Naive B cell (primary cell): ENCODE measurements at regions not wholly inside any gene's neighbourhood (a gene's known extent, or its start where the extent isn't known, plus 50 kb on each side); places are given as distances from the start of the nearest gene placed in this dataset.
A peak's percentile ranks its signal among the peaks of the same experiment; 100 is the strongest.

Source experiments
- ATAC-seq, 2 donors: fragments of 150-1000 bp; cut with Tn5 transposase; 2 replicates each; pipeline ENCODE4 v1.10.0; 2021; ENCODE audit warnings: low read depth in 2 of 2, mild to moderate bottlenecking in 2 of 2, moderate library complexity in 2 of 2
- DNase-seq: peaks from one replicate; pipeline ENCODE4 v3.0.0; 2022
- H3K27ac Mint-ChIP-seq, 6 donors: one replicate each; pipeline ENCODE4 v1.8.0; 2020 to 2022; ENCODE audit warnings: mild to moderate bottlenecking in 6 of 6, mixed read lengths in 6 of 6, moderate library complexity in 5 of 6, inconsistent platforms in 2 of 6
- H3K27me3 Mint-ChIP-seq, 3 donors: one replicate each; pipeline ENCODE4 v1.8.0; 2021 to 2022; ENCODE audit warnings: mixed read lengths in 3 of 3, mild to moderate bottlenecking in 1 of 3
- H3K36me3 Mint-ChIP-seq, 2 donors: one replicate each; pipeline ENCODE4 v1.8.0; 2020 to 2022; ENCODE audit warnings: mixed read lengths in 2 of 2, inconsistent platforms in 1 of 2, mild to moderate bottlenecking in 1 of 2
- H3K4me1 Mint-ChIP-seq, 3 donors: one replicate each; pipeline ENCODE4 v1.8.0; 2020 to 2022; ENCODE audit warnings: mixed read lengths in 3 of 3, inconsistent platforms in 1 of 3, mild to moderate bottlenecking in 1 of 3, moderate library complexity in 1 of 3
- H3K4me3 Mint-ChIP-seq, 8 donors: one replicate each; pipeline ENCODE4 v1.8.0; 2020 to 2022; ENCODE audit warnings: mild to moderate bottlenecking in 8 of 8, mixed read lengths in 8 of 8, moderate library complexity in 8 of 8, inconsistent platforms in 2 of 8
- H3K9me3 Mint-ChIP-seq, 7 donors: one replicate each; pipeline ENCODE4 v1.8.0; 2020 to 2022; ENCODE audit warnings: mixed read lengths in 7 of 7, mild to moderate bottlenecking in 5 of 7, inconsistent platforms in 2 of 7, moderate library complexity in 1 of 7

- H3K4me3 Mint-ChIP-seq, result no peak overlapping the region
Measured at GRCh38 chr3:176009256-176009655, 1150.1 kb downstream of the NAALADL2 start.

GRCh38 chr3:176005564-176005963 is 1146.4 kb downstream of the NAALADL2 start:
- H3K9me3 Mint-ChIP-seq, result peaks cover 0 to 7% (median 0%) of the 10 kb centered on the region in 7 donors
- DNase-seq, result no peak
- no peaks in the 10 kb centered on the region for H3K36me3 Mint-ChIP-seq
- H3K4me1 Mint-ChIP-seq, result no peaks in the 10 kb centered on the region
- H3K27me3 Mint-ChIP-seq, result no peaks in the 10 kb centered on the region
- no peak overlapping the region for H3K4me3 Mint-ChIP-seq
- H3K27ac Mint-ChIP-seq, result no peak overlapping the region
- no peak for ATAC-seq

More at GRCh38 chr3:176009256-176009655, 1150.1 kb downstream of the NAALADL2 start:
- no peaks in the 10 kb centered on the region for H3K27me3 Mint-ChIP-seq
- no peak for ATAC-seq
- H3K4me1 Mint-ChIP-seq, result no peaks in the 10 kb centered on the region
- H3K9me3 Mint-ChIP-seq, result peaks cover 0 to 7% (median 2%) of the 10 kb centered on the region in 7 donors
- H3K36me3 Mint-ChIP-seq, result no peaks in the 10 kb centered on the region
- no peak for DNase-seq
- no peak overlapping the region for H3K27ac Mint-ChIP-seq

GRCh38 chr3:175989161-175989560 is 1130.0 kb downstream of the NAALADL2 start:
- ATAC-seq (no peak), DNase-seq (no peak)
- Mint-ChIP-seq H3K27me3 (no peaks in the 10 kb centered on the region), H3K9me3 (peaks cover 2 to 17% (median 7%) of the 10 kb centered on the region in 7 donors), H3K36me3 (no peaks in the 10 kb centered on the region), H3K4me3 (no peak overlapping the region), H3K4me1 (no peaks in the 10 kb centered on the region), H3K27ac (no peak overlapping the region)

GRCh38 chr3:175988401-175988800 is 1129.3 kb downstream of the NAALADL2 start:
- Mint-ChIP-seq H3K27ac (no peak overlapping the region), H3K9me3 (peaks cover 0 to 17% (median 7%) of the 10 kb centered on the region in 7 donors), H3K27me3 (no peaks in the 10 kb centered on the region), H3K4me3 (no peak overlapping the region), H3K36me3 (no peaks in the 10 kb centered on the region), H3K4me1 (no peaks in the 10 kb centered on the region)
- ATAC-seq, result no peak
- DNase-seq, result no peak

- H3K9me3 Mint-ChIP-seq, result peaks cover 0 to 17% (median 8%) of the 10 kb centered on the region in 7 donors
- no peaks in the 10 kb centered on the region for H3K27me3 Mint-ChIP-seq
- no peaks in the 10 kb centered on the region for H3K4me1 Mint-ChIP-seq
- H3K36me3 Mint-ChIP-seq, result no peaks in the 10 kb centered on the region
- ATAC-seq (no peak), DNase-seq (no peak)
- H3K27ac Mint-ChIP-seq, result no peak overlapping the region
- no peak overlapping the region for H3K4me3 Mint-ChIP-seq
Measured at GRCh38 chr3:175985781-175986180, 1126.6 kb downstream of the NAALADL2 start.

- no peaks in the 10 kb centered on the region for H3K36me3 Mint-ChIP-seq
- no peak overlapping the region for H3K27ac Mint-ChIP-seq
- DNase-seq (no peak), ATAC-seq (no peak)
- H3K4me3 Mint-ChIP-seq, result no peak overlapping the region
- no peaks in the 10 kb centered on the region for H3K4me1 Mint-ChIP-seq
- peaks cover 2 to 17% (median 8%) of the 10 kb centered on the region in 7 donors for H3K9me3 Mint-ChIP-seq
- no peaks in the 10 kb centered on the region for H3K27me3 Mint-ChIP-seq
Measured at GRCh38 chr3:175983379-175983778, 1124.2 kb downstream of the NAALADL2 start.

- Mint-ChIP-seq H3K9me3 (peaks cover 3 to 18% (median 11%) of the 10 kb centered on the region in 7 donors), H3K27me3 (no peaks in the 10 kb centered on the region), H3K4me1 (no peaks in the 10 kb centered on the region), H3K4me3 (no peak overlapping the region), H3K36me3 (no peaks in the 10 kb centered on the region), H3K27ac (no peak overlapping the region)
- ATAC-seq (no peak), DNase-seq (no peak)
Measured at GRCh38 chr3:175980486-175981090, 1121.5 kb downstream of the NAALADL2 start.

GRCh38 chr3:175977968-175978752 is 1119.0 kb downstream of the NAALADL2 start:
- DNase-seq (no peak), ATAC-seq (no peak)
- H3K27ac Mint-ChIP-seq, result no peak overlapping the region
- no peak overlapping the region for H3K4me3 Mint-ChIP-seq
- H3K4me1 Mint-ChIP-seq, result no peaks in the 10 kb centered on the region
- no peaks in the 10 kb centered on the region for H3K36me3 Mint-ChIP-seq
- peaks cover 0 to 14% (median 11%) of the 10 kb centered on the region in 7 donors for H3K9me3 Mint-ChIP-seq
- H3K27me3 Mint-ChIP-seq, result no peaks in the 10 kb centered on the region

- no peaks in the 10 kb centered on the region for H3K36me3 Mint-ChIP-seq
- H3K9me3 Mint-ChIP-seq, result peaks cover 0 to 31% (median 12%) of the 10 kb centered on the region in 7 donors
- no peak overlapping the region for H3K27ac Mint-ChIP-seq
- no peak overlapping the region for H3K4me3 Mint-ChIP-seq
- H3K27me3 Mint-ChIP-seq, result no peaks in the 10 kb centered on the region
- ATAC-seq (no peak), DNase-seq (no peak)
- H3K4me1 Mint-ChIP-seq, result no peaks in the 10 kb centered on the region
Measured at GRCh38 chr3:175969456-175969855, 1110.3 kb downstream of the NAALADL2 start.

GRCh38 chr3:175965036-175965435 is 1105.9 kb downstream of the NAALADL2 start:
- Mint-ChIP-seq H3K36me3 (no peaks in the 10 kb centered on the region), H3K9me3 (peaks cover 0 to 31% (median 12%) of the 10 kb centered on the region in 7 donors), H3K27ac (no peak overlapping the region), H3K27me3 (no peaks in the 10 kb centered on the region), H3K4me3 (no peak overlapping the region), H3K4me1 (no peaks in the 10 kb centered on the region)
- ATAC-seq (no peak), DNase-seq (no peak)

GRCh38 chr3:175957427-175957826 is 1098.3 kb downstream of the NAALADL2 start:
- Mint-ChIP-seq H3K4me3 (no peak overlapping the region), H3K9me3 (peaks cover 3 to 27% (median 11%) of the 10 kb centered on the region in 7 donors), H3K27ac (peak overlapping the region in 1 of 6 donors; percentile 8), H3K36me3 (no peaks in the 10 kb centered on the region), H3K27me3 (no peaks in the 10 kb centered on the region), H3K4me1 (no peaks in the 10 kb centered on the region)
- DNase-seq, result no peak
- ATAC-seq, result no peak

- Mint-ChIP-seq H3K4me1 (no peaks in the 10 kb centered on the region), H3K27me3 (no peaks in the 10 kb centered on the region), H3K9me3 (peaks cover 3 to 27% (median 11%) of the 10 kb centered on the region in 7 donors), H3K27ac (no peak overlapping the region), H3K36me3 (no peaks in the 10 kb centered on the region), H3K4me3 (no peak overlapping the region)
- no peak for DNase-seq
- ATAC-seq, result no peak
Measured at GRCh38 chr3:175956964-175957363, 1097.8 kb downstream of the NAALADL2 start.

- H3K4me3 Mint-ChIP-seq, result no peak overlapping the region
- DNase-seq, result no peak
Measured at GRCh38 chr3:175951047-175951694, 1092.0 kb downstream of the NAALADL2 start.

GRCh38 chr3:175948041-175948440 is 1088.9 kb downstream of the NAALADL2 start:
- DNase-seq (no peak), ATAC-seq (no peak)
- no peak overlapping the region for H3K27ac Mint-ChIP-seq
- no peak overlapping the region for H3K4me3 Mint-ChIP-seq
- H3K27me3 Mint-ChIP-seq, result no peaks in the 10 kb centered on the region
- H3K36me3 Mint-ChIP-seq, result no peaks in the 10 kb centered on the region
- H3K4me1 Mint-ChIP-seq, result no peaks in the 10 kb centered on the region
- peaks cover 8 to 28% (median 13%) of the 10 kb centered on the region in 7 donors for H3K9me3 Mint-ChIP-seq

More at GRCh38 chr3:175951047-175951694, 1092.0 kb downstream of the NAALADL2 start:
- no peaks in the 10 kb centered on the region for H3K27me3 Mint-ChIP-seq
- no peaks in the 10 kb centered on the region for H3K36me3 Mint-ChIP-seq
- ATAC-seq, result no peak
- H3K4me1 Mint-ChIP-seq, result no peaks in the 10 kb centered on the region
- H3K9me3 Mint-ChIP-seq, result peaks cover 2 to 31% (median 10%) of the 10 kb centered on the region in 7 donors
- no peak overlapping the region for H3K27ac Mint-ChIP-seq
